ENCODE measurements at regions not wholly inside any gene's neighbourhood (a gene's known extent, or its start where the extent isn't known, plus 50 kb on each side); places are given as distances from the start of the nearest gene placed in this dataset.
"Not testable (repeated sequence)": the region's sequence is repeated elsewhere in the genome, so short reads cannot be mapped to it uniquely, and the experiment has no call there.

- FAIRE-seq (no peak), DNase-seq (no peak)
- no peaks in the 10 kb centered on the region for H3K27me3 ChIP-seq (ENCODE audit: control insufficient read depth, insufficient read depth, low read length)
- TF ChIP-seq CTCF (IDR thresholded peaks at IDR 0.05; ENCODE audit: borderline replicate concordance, extremely low read depth, insufficient read depth) = no peak
- no peaks in the 10 kb centered on the region for H3K4me1 ChIP-seq (ENCODE audit: control insufficient read depth in 2 of 3, insufficient read depth in 2 of 3, low read depth in 1 of 3, low read length in 3 of 3)
- H3K4me3 ChIP-seq (ENCODE audit: low read length in 3 of 3) = no peak overlapping the region
- no peak overlapping the region for H3K27ac ChIP-seq (ENCODE audit: low read depth in 2 of 2, low read length in 2 of 2)
- intact Hi-C loops (cut with DNase I) = no loop called here
- H3K9ac ChIP-seq (ENCODE audit: low read length in 3 of 3) = no peak overlapping the region
- H3K36me3 ChIP-seq (ENCODE audit: control insufficient read depth in 2 of 3, insufficient read depth in 3 of 3, low read length in 3 of 3) = no peaks in the 10 kb centered on the region
- no peaks in the 10 kb centered on the region for H3K9me3 ChIP-seq (ENCODE audit: control insufficient read depth in 2 of 3, insufficient read depth in 1 of 3, low read length in 3 of 3)
These were observed 154.3 kb upstream of the IRS2 start for GRCh38 chr13:109940637-109941036.

DNA sequence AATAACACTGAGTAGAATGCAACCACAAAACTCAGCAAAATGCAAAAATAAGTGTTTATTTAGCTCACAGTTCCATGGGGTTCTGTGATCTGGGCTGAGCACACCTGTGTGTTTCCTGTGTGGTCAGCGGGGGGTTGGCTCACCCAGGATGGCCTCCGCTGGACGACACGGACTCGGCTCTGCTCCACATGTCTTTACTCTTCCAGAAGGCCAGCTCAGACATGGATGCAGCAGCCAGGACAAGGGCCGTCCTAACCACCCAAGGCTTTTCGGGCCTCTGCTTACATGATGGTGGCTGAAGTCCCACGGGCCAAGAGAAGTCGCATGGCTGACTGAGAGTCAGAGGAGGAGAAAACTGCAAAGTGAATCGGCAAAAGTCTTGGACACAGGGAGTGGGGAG is 153.5 kb upstream of the IRS2 start:
- Histone ChIP-seq H3K36me3 (ENCODE audit: control insufficient read depth in 2 of 3, insufficient read depth in 3 of 3, low read length in 3 of 3) (no peaks in the 10 kb centered on the region), H3K4me3 (ENCODE audit: low read length in 3 of 3) (no peak overlapping the region), H3K27ac (ENCODE audit: low read depth in 2 of 2, low read length in 2 of 2) (no peak overlapping the region), H3K27me3 (ENCODE audit: control insufficient read depth, insufficient read depth, low read length) (no peaks in the 10 kb centered on the region), H3K9ac (ENCODE audit: low read length in 3 of 3) (no peak overlapping the region), H3K9me3 (ENCODE audit: control insufficient read depth in 2 of 3, insufficient read depth in 1 of 3, low read length in 3 of 3) (no peaks in the 10 kb centered on the region), H3K4me1 (ENCODE audit: control insufficient read depth in 2 of 3, insufficient read depth in 2 of 3, low read depth in 1 of 3, low read length in 3 of 3) (no peaks in the 10 kb centered on the region)
- no peak for FAIRE-seq
- no peak for DNase-seq
- intact Hi-C loops (cut with DNase I) = no loop called here
- no peak for TF ChIP-seq CTCF (IDR thresholded peaks at IDR 0.05; ENCODE audit: borderline replicate concordance, extremely low read depth, insufficient read depth)

GRCh38 chr13:109939180-109939579 is 152.8 kb upstream of the IRS2 start:
- Histone ChIP-seq H3K9me3 (ENCODE audit: control insufficient read depth in 2 of 3, insufficient read depth in 1 of 3, low read length in 3 of 3) (no peaks in the 10 kb centered on the region), H3K4me3 (ENCODE audit: low read length in 3 of 3) (no peak overlapping the region), H3K4me1 (ENCODE audit: control insufficient read depth in 2 of 3, insufficient read depth in 2 of 3, low read depth in 1 of 3, low read length in 3 of 3) (no peaks in the 10 kb centered on the region), H3K36me3 (ENCODE audit: control insufficient read depth in 2 of 3, insufficient read depth in 3 of 3, low read length in 3 of 3) (no peaks in the 10 kb centered on the region), H3K27ac (ENCODE audit: low read depth in 2 of 2, low read length in 2 of 2) (no peak overlapping the region), H3K27me3 (ENCODE audit: control insufficient read depth, insufficient read depth, low read length) (no peaks in the 10 kb centered on the region), H3K9ac (ENCODE audit: low read length in 3 of 3) (no peak overlapping the region)
- intact Hi-C loops (cut with DNase I) = no loop called here
- DNase-seq (no peak), FAIRE-seq (no peak)
- TF ChIP-seq CTCF (IDR thresholded peaks at IDR 0.05; ENCODE audit: borderline replicate concordance, extremely low read depth, insufficient read depth) = no peak

DNA sequence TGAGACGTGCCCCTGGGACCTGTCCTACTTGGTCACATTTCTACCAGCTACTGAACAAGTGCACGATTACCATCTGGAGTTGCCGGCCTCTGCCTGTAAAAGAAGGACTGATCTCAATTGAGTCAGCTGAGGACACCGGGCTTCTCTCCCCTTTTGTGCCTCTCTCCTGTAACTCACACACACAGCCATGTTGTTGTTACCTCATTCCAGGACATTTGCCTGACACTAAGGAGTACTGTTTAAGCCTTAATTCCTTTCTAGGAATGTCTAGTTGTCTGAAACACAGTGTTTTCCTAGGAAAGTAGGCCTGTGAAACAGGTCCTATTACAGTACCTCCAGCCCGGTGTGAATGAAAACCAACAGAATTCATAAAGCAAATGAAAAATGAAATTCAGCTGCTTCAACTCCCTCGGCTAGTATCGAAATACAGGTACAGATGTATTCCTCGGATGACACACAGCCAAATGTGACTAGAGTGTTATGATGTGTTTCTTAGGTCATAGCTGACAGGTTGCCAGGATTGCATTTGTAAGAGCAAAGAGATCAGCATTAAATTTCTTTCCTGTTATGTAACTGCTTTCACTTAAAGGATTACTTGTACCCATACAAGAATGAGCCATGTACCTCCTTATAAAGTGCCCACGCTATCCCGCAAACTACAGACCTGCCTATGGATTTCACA is 152.0 kb upstream of the IRS2 start:
- no peak for TF ChIP-seq CTCF (IDR thresholded peaks at IDR 0.05; ENCODE audit: borderline replicate concordance, extremely low read depth, insufficient read depth)
- FAIRE-seq (no peak), DNase-seq (no peak)
- H3K9me3 ChIP-seq (ENCODE audit: control insufficient read depth in 2 of 3, insufficient read depth in 1 of 3, low read length in 3 of 3) = no peaks in the 10 kb centered on the region
- no peaks in the 10 kb centered on the region for H3K4me1 ChIP-seq (ENCODE audit: control insufficient read depth in 2 of 3, insufficient read depth in 2 of 3, low read depth in 1 of 3, low read length in 3 of 3)
- H3K36me3 ChIP-seq (ENCODE audit: control insufficient read depth in 2 of 3, insufficient read depth in 3 of 3, low read length in 3 of 3) = no peaks in the 10 kb centered on the region
- no peak overlapping the region for H3K27ac ChIP-seq (ENCODE audit: low read depth in 2 of 2, low read length in 2 of 2)
- H3K9ac ChIP-seq (ENCODE audit: low read length in 3 of 3) = no peak overlapping the region
- no peaks in the 10 kb centered on the region for H3K27me3 ChIP-seq (ENCODE audit: control insufficient read depth, insufficient read depth, low read length)
- intact Hi-C loops (cut with DNase I) = no loop called here
- no peak overlapping the region for H3K4me3 ChIP-seq (ENCODE audit: low read length in 3 of 3)

DNA sequence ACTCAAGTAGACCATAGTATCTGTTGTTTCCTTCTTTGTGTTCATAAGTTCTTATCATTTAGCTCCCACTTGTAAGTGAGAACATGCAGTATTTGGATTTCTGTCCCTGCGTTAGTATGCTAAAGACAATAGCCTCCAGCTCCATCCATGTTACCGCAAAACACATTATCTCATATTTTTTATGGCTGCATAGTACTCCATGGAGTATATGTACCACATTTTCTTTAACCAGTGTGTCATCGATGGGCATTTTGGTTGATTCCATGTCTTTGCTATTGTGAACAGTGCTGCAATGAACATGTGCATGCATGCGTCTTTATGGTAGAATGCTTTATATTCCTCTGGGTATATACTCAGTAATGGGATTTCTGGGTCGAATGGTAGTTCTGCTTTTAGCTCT is 148.1 kb upstream of the IRS2 start:
- H3K4me3 ChIP-seq (ENCODE audit: low read length in 3 of 3); DNase-seq; FAIRE-seq; H3K9me3 ChIP-seq (ENCODE audit: control insufficient read depth in 2 of 3, insufficient read depth in 1 of 3, low read length in 3 of 3); intact Hi-C loops (cut with DNase I); H3K36me3 ChIP-seq (ENCODE audit: control insufficient read depth in 2 of 3, insufficient read depth in 3 of 3, low read length in 3 of 3); H3K4me1 ChIP-seq (ENCODE audit: control insufficient read depth in 2 of 3, insufficient read depth in 2 of 3, low read depth in 1 of 3, low read length in 3 of 3); H3K27me3 ChIP-seq (ENCODE audit: control insufficient read depth, insufficient read depth, low read length); H3K9ac ChIP-seq (ENCODE audit: low read length in 3 of 3); H3K27ac ChIP-seq (ENCODE audit: low read depth in 2 of 2, low read length in 2 of 2): not testable (repeated sequence)

Measured in kidney (tissue), 13 donors.